GM12865 (cell line): ENCODE measurements at regions not wholly inside any gene's neighbourhood (a gene's known extent, or its start where the extent isn't known, plus 50 kb on each side); places are given as distances from the start of the nearest gene placed in this dataset.

Experiments used
- DNase-seq: peaks from one replicate; pipeline ENCODE4 v3.0.0; 2010; ENCODE audit warnings: low read depth
- H3K4me3 ChIP-seq: 2 replicates; pipeline ENCODE4 v1.5.1; 2011; ENCODE audit warnings: mild to moderate bottlenecking, low read depth, low read length, control low read depth
- CTCF ChIP-seq: IDR thresholded peaks from 2 replicates; pipeline ENCODE4 v1.5.1; 2011; ENCODE audit warnings: low read length, control low read depth, low read depth, inconsistent platforms; ENCODE audit not compliant: insufficient read depth; ENCODE audit errors: missing control alignments

GRCh38 chr11:119520400-119520799 lies 97.4 kb upstream of the THY1 start:
- no peak for TF ChIP-seq CTCF
- DNase-seq: no peak

GRCh38 chr11:119519796-119520195 lies 96.8 kb upstream of the THY1 start:
- no peak for DNase-seq
- no peak overlapping the region for H3K4me3 ChIP-seq
- TF ChIP-seq CTCF: no peak

More at GRCh38 chr11:119520400-119520799, 97.4 kb upstream of the THY1 start:
- H3K4me3 ChIP-seq: no peak overlapping the region

- peak; percentile 31 for DNase-seq
- no peak overlapping the region for H3K4me3 ChIP-seq
- no peak for TF ChIP-seq CTCF
These were observed 96.1 kb upstream of the THY1 start for GRCh38 chr11:119518746-119519730.

GRCh38 chr11:119515771-119516400 lies 92.9 kb upstream of the THY1 start:
- no peak for TF ChIP-seq CTCF
- no peak for DNase-seq
- no peak overlapping the region for H3K4me3 ChIP-seq

- no peak for TF ChIP-seq CTCF
- no peak overlapping the region for H3K4me3 ChIP-seq
- DNase-seq: no peak
These were observed 90.8 kb upstream of the THY1 start for GRCh38 chr11:119513806-119514170.

- TF ChIP-seq CTCF: no peak
- H3K4me3 ChIP-seq: no peak overlapping the region
- DNase-seq: no peak
These were observed 90.3 kb upstream of the THY1 start for GRCh38 chr11:119513131-119513805.
